ENCODE measurements at regions not wholly inside any gene's neighbourhood (a gene's known extent, or its start where the extent isn't known, plus 50 kb on each side); places are given as distances from the start of the nearest gene placed in this dataset.

- Mint-ChIP-seq H3K9me3 (ENCODE audit: low read depth) (no peaks in the 10 kb centered on the region), H3K36me3 (no peaks in the 10 kb centered on the region), H3K4me3 (no peak overlapping the region), H3K4me1 (ENCODE audit: low read depth) (peaks cover 4% of the 10 kb centered on the region), H3K27me3 (peaks cover 2% of the 10 kb centered on the region), H3K27ac (no peak overlapping the region)
Observed at GRCh38 chr14:51307551-51307950, 67.5 kb downstream of the TMX1 start.

GRCh38 chr14:51308866-51309265 lies 68.8 kb downstream of the TMX1 start:
- Mint-ChIP-seq H3K27ac (no peak overlapping the region), H3K27me3 (peaks cover 2% of the 10 kb centered on the region), H3K36me3 (no peaks in the 10 kb centered on the region), H3K4me1 (ENCODE audit: low read depth) (peaks cover 4% of the 10 kb centered on the region), H3K9me3 (ENCODE audit: low read depth) (no peaks in the 10 kb centered on the region), H3K4me3 (no peak overlapping the region)

GRCh38 chr14:51310505-51310944 lies 70.5 kb downstream of the TMX1 start:
- Mint-ChIP-seq H3K36me3 (no peaks in the 10 kb centered on the region), H3K27ac (no peak overlapping the region), H3K4me3 (no peak overlapping the region), H3K4me1 (ENCODE audit: low read depth) (no peaks in the 10 kb centered on the region), H3K27me3 (peaks cover 2% of the 10 kb centered on the region), H3K9me3 (ENCODE audit: low read depth) (no peaks in the 10 kb centered on the region)

- H3K27ac Mint-ChIP-seq: no peak overlapping the region
- H3K4me1 Mint-ChIP-seq (ENCODE audit: low read depth): no peaks in the 10 kb centered on the region
- H3K9me3 Mint-ChIP-seq (ENCODE audit: low read depth): no peaks in the 10 kb centered on the region
- H3K4me3 Mint-ChIP-seq: no peak overlapping the region
- peaks cover 2% of the 10 kb centered on the region for H3K27me3 Mint-ChIP-seq
- no peaks in the 10 kb centered on the region for H3K36me3 Mint-ChIP-seq
Observed at GRCh38 chr14:51314321-51315015, 74.4 kb downstream of the TMX1 start.

GRCh38 chr14:51317373-51317772 lies 77.3 kb downstream of the TMX1 start:
- no peak overlapping the region for H3K4me3 Mint-ChIP-seq

GRCh38 chr14:51318813-51319597 lies 79.0 kb downstream of the TMX1 start:
- peaks cover 2% of the 10 kb centered on the region for H3K27me3 Mint-ChIP-seq
- H3K27ac Mint-ChIP-seq: no peak overlapping the region
- H3K4me3 Mint-ChIP-seq: no peak overlapping the region
- peaks cover 1% of the 10 kb centered on the region for H3K36me3 Mint-ChIP-seq
- no peaks in the 10 kb centered on the region for H3K9me3 Mint-ChIP-seq (ENCODE audit: low read depth)
- H3K4me1 Mint-ChIP-seq (ENCODE audit: low read depth): no peaks in the 10 kb centered on the region

More at GRCh38 chr14:51317373-51317772, 77.3 kb downstream of the TMX1 start:
- Mint-ChIP-seq H3K36me3 (no peaks in the 10 kb centered on the region), H3K4me1 (ENCODE audit: low read depth) (no peaks in the 10 kb centered on the region), H3K27me3 (peaks cover 2% of the 10 kb centered on the region), H3K27ac (no peak overlapping the region), H3K9me3 (ENCODE audit: low read depth) (no peaks in the 10 kb centered on the region)

- Mint-ChIP-seq H3K4me1 (ENCODE audit: low read depth) (no peaks in the 10 kb centered on the region), H3K27ac (no peak overlapping the region), H3K36me3 (peaks cover 2% of the 10 kb centered on the region), H3K27me3 (peaks cover 2% of the 10 kb centered on the region), H3K9me3 (ENCODE audit: low read depth) (no peaks in the 10 kb centered on the region), H3K4me3 (no peak overlapping the region)
Observed at GRCh38 chr14:51321036-51321435, 81.0 kb downstream of the TMX1 start.

- no peak overlapping the region for H3K4me3 Mint-ChIP-seq
- H3K4me1 Mint-ChIP-seq (ENCODE audit: low read depth): peaks cover 6% of the 10 kb centered on the region
- H3K27me3 Mint-ChIP-seq: peaks cover 10% of the 10 kb centered on the region
- peaks cover 2% of the 10 kb centered on the region for H3K36me3 Mint-ChIP-seq
- no peak overlapping the region for H3K27ac Mint-ChIP-seq
- no peaks in the 10 kb centered on the region for H3K9me3 Mint-ChIP-seq (ENCODE audit: low read depth)
Observed at GRCh38 chr14:51323492-51323891, 83.4 kb downstream of the TMX1 start.

- peaks cover 7% of the 10 kb centered on the region for H3K4me1 Mint-ChIP-seq (ENCODE audit: low read depth)
- no peak overlapping the region for H3K27ac Mint-ChIP-seq
- peaks cover 2% of the 10 kb centered on the region for H3K36me3 Mint-ChIP-seq
- no peak overlapping the region for H3K4me3 Mint-ChIP-seq
- H3K9me3 Mint-ChIP-seq (ENCODE audit: low read depth): no peaks in the 10 kb centered on the region
- peaks cover 16% of the 10 kb centered on the region for H3K27me3 Mint-ChIP-seq
Observed at GRCh38 chr14:51327376-51327775, 87.3 kb downstream of the TMX1 start.

GRCh38 chr14:51328064-51328771 lies 88.2 kb downstream of the TMX1 start:
- Mint-ChIP-seq H3K9me3 (ENCODE audit: low read depth) (no peaks in the 10 kb centered on the region), H3K4me3 (no peak overlapping the region), H3K36me3 (peaks cover 2% of the 10 kb centered on the region), H3K27me3 (peaks cover 20% of the 10 kb centered on the region), H3K27ac (no peak overlapping the region), H3K4me1 (ENCODE audit: low read depth) (peaks cover 7% of the 10 kb centered on the region)

GRCh38 chr14:51328772-51329353 lies 88.8 kb downstream of the TMX1 start:
- H3K9me3 Mint-ChIP-seq (ENCODE audit: low read depth): no peaks in the 10 kb centered on the region
- H3K27ac Mint-ChIP-seq: no peak overlapping the region
- H3K27me3 Mint-ChIP-seq: peaks cover 21% of the 10 kb centered on the region
- H3K4me1 Mint-ChIP-seq (ENCODE audit: low read depth): peaks cover 7% of the 10 kb centered on the region
- H3K4me3 Mint-ChIP-seq: no peak overlapping the region
- H3K36me3 Mint-ChIP-seq: peaks cover 2% of the 10 kb centered on the region

- H3K4me3 Mint-ChIP-seq: no peak overlapping the region
- H3K36me3 Mint-ChIP-seq: no peaks in the 10 kb centered on the region
- H3K4me1 Mint-ChIP-seq (ENCODE audit: low read depth): peaks cover 7% of the 10 kb centered on the region
- H3K27me3 Mint-ChIP-seq: peaks cover 19% of the 10 kb centered on the region
- H3K9me3 Mint-ChIP-seq (ENCODE audit: low read depth): no peaks in the 10 kb centered on the region
- peak overlapping the region; percentile 79 for H3K27ac Mint-ChIP-seq
Observed at GRCh38 chr14:51331486-51332367, 91.7 kb downstream of the TMX1 start.

- Mint-ChIP-seq H3K36me3 (no peaks in the 10 kb centered on the region), H3K27ac (no peak overlapping the region), H3K9me3 (ENCODE audit: low read depth) (no peaks in the 10 kb centered on the region), H3K4me1 (ENCODE audit: low read depth) (peaks cover 3% of the 10 kb centered on the region), H3K4me3 (no peak overlapping the region), H3K27me3 (peaks cover 13% of the 10 kb centered on the region)
Observed at GRCh38 chr14:51333299-51333698, 93.3 kb downstream of the TMX1 start.

GRCh38 chr14:51333901-51334521 lies 94.0 kb downstream of the TMX1 start:
- H3K4me3 Mint-ChIP-seq: no peak overlapping the region
- no peaks in the 10 kb centered on the region for H3K4me1 Mint-ChIP-seq (ENCODE audit: low read depth)
- H3K27ac Mint-ChIP-seq: no peak overlapping the region
- H3K9me3 Mint-ChIP-seq (ENCODE audit: low read depth): no peaks in the 10 kb centered on the region
- H3K36me3 Mint-ChIP-seq: no peaks in the 10 kb centered on the region
- peaks cover 8% of the 10 kb centered on the region for H3K27me3 Mint-ChIP-seq

Data from activated naive CD8-positive, alpha-beta T cell (primary cell).